ENCODE measurements at regions not wholly inside any gene's neighbourhood (a gene's known extent, or its start where the extent isn't known, plus 50 kb on each side); places are given as distances from the start of the nearest gene placed in this dataset.

- H3K27me3 Mint-ChIP-seq, result no peaks in the 10 kb centered on the region
- no peaks in the 10 kb centered on the region for H3K4me1 ChIP-seq (ENCODE audit: insufficient read depth, low read length)
- H3K9me3 ChIP-seq (ENCODE audit: control insufficient read depth in 1 of 2, insufficient read depth in 1 of 2, low read length in 2 of 2), result no peaks in the 10 kb centered on the region
- CTCF ChIA-PET, result no interaction called here
- no peak overlapping the region for H3K4me3 ChIP-seq (ENCODE audit: low read length)
- TF ChIP-seq CTCF (IDR thresholded peaks at IDR 0.05), result no peak
- no peaks in the 10 kb centered on the region for H3K36me3 ChIP-seq (ENCODE audit: insufficient read depth, low read length)
- H3K4me3 Mint-ChIP-seq, result no peak overlapping the region
- H3K27me3 ChIP-seq (ENCODE audit: control insufficient read depth in 1 of 2, insufficient read depth in 2 of 2, low read length in 2 of 2), result no peaks in the 10 kb centered on the region
- no peak for ATAC-seq (ENCODE audit: poor library complexity)
- intact Hi-C loops (cut with DNase I, micrococcal nuclease), result no loop called here
- H3K4me1 Mint-ChIP-seq (ENCODE audit: low read depth), result peaks cover 3% of the 10 kb centered on the region
- no peaks in the 10 kb centered on the region for H3K36me3 Mint-ChIP-seq (ENCODE audit: low read depth)
- H3K27ac ChIP-seq (ENCODE audit: low read depth in 1 of 2, low read length in 2 of 2), result no peak overlapping the region
- POLR2A ChIA-PET, result no interaction called here
- no peaks in the 10 kb centered on the region for H3K9me3 Mint-ChIP-seq
- no peak for DNase-seq
- H3K27ac Mint-ChIP-seq, result no peak overlapping the region
Measured at GRCh38 chrX:124791492-124792095, 445.2 kb downstream of the SH2D1A start.

GRCh38 chrX:124796989-124797388 lies 450.6 kb downstream of the SH2D1A start:
- no peaks in the 10 kb centered on the region for H3K27me3 ChIP-seq (ENCODE audit: control insufficient read depth in 1 of 2, insufficient read depth in 2 of 2, low read length in 2 of 2)
- H3K4me3 ChIP-seq (ENCODE audit: low read length), result no peak overlapping the region
- ChIA-PET POLR2A (no interaction called here), CTCF (no interaction called here)
- intact Hi-C loops (cut with DNase I, micrococcal nuclease), result no loop called here
- H3K9me3 ChIP-seq (ENCODE audit: control insufficient read depth in 1 of 2, insufficient read depth in 1 of 2, low read length in 2 of 2), result no peaks in the 10 kb centered on the region
- Mint-ChIP-seq H3K27ac (no peak overlapping the region), H3K4me3 (no peak overlapping the region), H3K36me3 (ENCODE audit: low read depth) (no peaks in the 10 kb centered on the region), H3K27me3 (no peaks in the 10 kb centered on the region), H3K4me1 (ENCODE audit: low read depth) (peaks cover 7% of the 10 kb centered on the region), H3K9me3 (no peaks in the 10 kb centered on the region)
- DNase-seq, result no peak
- no peaks in the 10 kb centered on the region for H3K4me1 ChIP-seq (ENCODE audit: insufficient read depth, low read length)
- ATAC-seq (ENCODE audit: poor library complexity), result no peak
- no peak overlapping the region for H3K27ac ChIP-seq (ENCODE audit: low read depth in 1 of 2, low read length in 2 of 2)
- H3K36me3 ChIP-seq (ENCODE audit: insufficient read depth, low read length), result no peaks in the 10 kb centered on the region
- no peak for TF ChIP-seq CTCF (IDR thresholded peaks at IDR 0.05)

GRCh38 chrX:124804962-124805361 lies 458.6 kb downstream of the SH2D1A start:
- DNase-seq (no peak), ATAC-seq (ENCODE audit: poor library complexity) (no peak)
- peaks cover 4% of the 10 kb centered on the region for H3K9me3 Mint-ChIP-seq
- H3K27ac ChIP-seq (ENCODE audit: low read depth in 1 of 2, low read length in 2 of 2), result no peak overlapping the region
- H3K4me3 ChIP-seq (ENCODE audit: low read length), result no peak overlapping the region
- H3K27ac Mint-ChIP-seq, result no peak overlapping the region
- peaks cover 0 to 4% of the 10 kb centered on the region in 2 experiments for H3K9me3 ChIP-seq (ENCODE audit: control insufficient read depth in 1 of 2, insufficient read depth in 1 of 2, low read length in 2 of 2)
- no peaks in the 10 kb centered on the region for H3K36me3 Mint-ChIP-seq (ENCODE audit: low read depth)
- ChIA-PET POLR2A (no interaction called here), CTCF (no interaction called here)
- intact Hi-C loops (cut with DNase I, micrococcal nuclease), result no loop called here
- H3K36me3 ChIP-seq (ENCODE audit: insufficient read depth, low read length), result no peaks in the 10 kb centered on the region
- H3K4me1 ChIP-seq (ENCODE audit: insufficient read depth, low read length), result no peaks in the 10 kb centered on the region
- H3K4me1 Mint-ChIP-seq (ENCODE audit: low read depth), result no peaks in the 10 kb centered on the region
- no peaks in the 10 kb centered on the region for H3K27me3 Mint-ChIP-seq
- peaks cover 0 to 2% of the 10 kb centered on the region in 2 experiments for H3K27me3 ChIP-seq (ENCODE audit: control insufficient read depth in 1 of 2, insufficient read depth in 2 of 2, low read length in 2 of 2)
- no peak for TF ChIP-seq CTCF (IDR thresholded peaks at IDR 0.05)
- no peak overlapping the region for H3K4me3 Mint-ChIP-seq
